Heart left ventricle (tissue), 13 donors: ENCODE measurements at regions not wholly inside any gene's neighbourhood (a gene's known extent, or its start where the extent isn't known, plus 50 kb on each side); places are given as distances from the start of the nearest gene placed in this dataset.

Experiments
- POLR2A ChIP-seq, 2 donors: fragments of 450-650 bp; IDR thresholded peaks; one replicate each; pipeline ENCODE4 v1.6.1; 2017; ENCODE audit warnings: antibody characterized with exemption in 2 of 2, mild to moderate bottlenecking in 2 of 2, moderate library complexity in 2 of 2
- TF ChIP-seq, protein P1 (sequence below), 12 donors: fragments of 200-600 bp; sonication (generic) in 4 of 12; IDR thresholded peaks; one replicate each; pipeline versions ENCODE4 v1.5.0 to v1.8.0; 2018 to 2022; ENCODE audit warnings: antibody characterized with exemption in 12 of 12, mild to moderate bottlenecking in 5 of 12
- donor health status: ischemic (EF 13 %, LVEDD 7.1; RV severe dilation, severe dysfunction).
- donor health status: DM: no; HTN: yes; CAD: no.
- donor health status: DM: no; HTN: no; CAD: no.
- donor health status: ischemic (EF 25% LVEDD 6.9; RV normal size, moderate dysfunction).
- donor health status: ischemic (EF 25% LVEDD 5.7; RV mildly dilated, moderate dysfunction).
- donor health status: ischemic (EF 35%, LVEDD 5.7; RV mildly dilated, moderate dysfunction).
- donor health status: nonischemic (EF 11% LVEDD 7.7; RV severe dilation, severe dysfunction).
- donor health status: DM: yes; HTN: yes; CAD: no.
- donor health status: PGD.
- donor health status: ischemic (EF 29% LVEDD 5.4; RV normal size, mild dysfunction).
- donor health status: nonischemic (EF 23%, LVEDD 6.1; RV moderate dilation, normal function).

DNA sequence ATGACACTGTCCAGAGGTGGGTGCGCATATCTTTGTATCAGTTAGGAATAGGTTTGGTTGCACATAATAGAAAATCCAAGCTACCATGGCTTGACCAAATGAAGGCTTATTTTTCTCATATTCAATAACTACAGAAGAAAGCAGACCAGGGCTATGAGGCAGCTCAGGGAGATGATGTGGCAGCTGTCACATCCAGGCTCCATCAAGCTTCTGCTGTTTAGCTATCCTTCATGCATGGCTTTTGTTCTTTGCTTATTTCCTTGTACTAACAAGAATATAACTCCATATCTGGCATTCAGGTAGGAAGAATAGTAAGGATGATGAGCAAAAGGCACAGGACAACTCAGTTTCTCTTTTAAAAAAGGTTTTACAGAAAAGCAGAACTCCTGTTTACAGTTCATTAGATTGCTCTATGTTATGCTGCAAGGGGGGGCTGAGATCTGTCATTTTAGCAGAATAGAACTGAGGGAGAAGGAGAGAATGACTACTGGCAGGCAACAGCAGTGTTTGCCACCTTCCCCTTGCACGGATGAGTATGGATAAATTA lies 336.1 kb downstream of the MLLT3 start:
- TF ChIP-seq, protein P1, sequence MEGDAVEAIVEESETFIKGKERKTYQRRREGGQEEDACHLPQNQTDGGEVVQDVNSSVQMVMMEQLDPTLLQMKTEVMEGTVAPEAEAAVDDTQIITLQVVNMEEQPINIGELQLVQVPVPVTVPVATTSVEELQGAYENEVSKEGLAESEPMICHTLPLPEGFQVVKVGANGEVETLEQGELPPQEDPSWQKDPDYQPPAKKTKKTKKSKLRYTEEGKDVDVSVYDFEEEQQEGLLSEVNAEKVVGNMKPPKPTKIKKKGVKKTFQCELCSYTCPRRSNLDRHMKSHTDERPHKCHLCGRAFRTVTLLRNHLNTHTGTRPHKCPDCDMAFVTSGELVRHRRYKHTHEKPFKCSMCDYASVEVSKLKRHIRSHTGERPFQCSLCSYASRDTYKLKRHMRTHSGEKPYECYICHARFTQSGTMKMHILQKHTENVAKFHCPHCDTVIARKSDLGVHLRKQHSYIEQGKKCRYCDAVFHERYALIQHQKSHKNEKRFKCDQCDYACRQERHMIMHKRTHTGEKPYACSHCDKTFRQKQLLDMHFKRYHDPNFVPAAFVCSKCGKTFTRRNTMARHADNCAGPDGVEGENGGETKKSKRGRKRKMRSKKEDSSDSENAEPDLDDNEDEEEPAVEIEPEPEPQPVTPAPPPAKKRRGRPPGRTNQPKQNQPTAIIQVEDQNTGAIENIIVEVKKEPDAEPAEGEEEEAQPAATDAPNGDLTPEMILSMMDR (IDR thresholded peaks at IDR 0.05), result no peak
- no peak for TF ChIP-seq POLR2A (IDR thresholded peaks at IDR 0.05)
